NCI-H2107 (cell line): ENCODE measurements at regions not wholly inside any gene's neighbourhood (a gene's known extent, or its start where the extent isn't known, plus 50 kb on each side); places are given as distances from the start of the nearest gene placed in this dataset.

Experiments used
- DNase-seq: peaks from one replicate; lab custom pipeline; 2025; lab: John Stamatoyannopoulos, UW

- no peak for DNase-seq
Observed at GRCh38 chr15:70443486-70444273, 319.7 kb downstream of the UACA start.

- no peak for DNase-seq
Observed at GRCh38 chr15:70442616-70443321, 320.6 kb downstream of the UACA start.

DNA sequence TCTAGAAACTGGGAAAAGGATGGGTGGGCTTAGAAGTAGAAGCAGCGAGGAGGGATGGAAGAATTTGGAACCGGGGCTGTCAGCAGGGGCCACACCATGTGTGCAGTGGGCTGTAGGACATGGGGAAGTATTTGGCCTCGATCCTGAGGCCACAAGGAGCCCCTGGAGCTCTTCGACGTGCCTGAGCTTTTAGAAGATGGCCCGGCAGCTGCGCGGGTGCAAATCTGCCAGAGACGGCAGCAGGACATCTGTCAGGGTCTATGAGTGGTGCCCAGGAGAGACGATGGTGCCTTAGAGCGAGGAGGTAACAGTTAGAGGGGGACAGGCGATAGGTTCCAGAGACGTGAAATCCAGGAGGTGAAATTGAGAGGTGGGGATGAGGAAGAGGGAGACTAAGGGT lies 321.1 kb downstream of the UACA start:
- DNase-seq, result no peak

DNA sequence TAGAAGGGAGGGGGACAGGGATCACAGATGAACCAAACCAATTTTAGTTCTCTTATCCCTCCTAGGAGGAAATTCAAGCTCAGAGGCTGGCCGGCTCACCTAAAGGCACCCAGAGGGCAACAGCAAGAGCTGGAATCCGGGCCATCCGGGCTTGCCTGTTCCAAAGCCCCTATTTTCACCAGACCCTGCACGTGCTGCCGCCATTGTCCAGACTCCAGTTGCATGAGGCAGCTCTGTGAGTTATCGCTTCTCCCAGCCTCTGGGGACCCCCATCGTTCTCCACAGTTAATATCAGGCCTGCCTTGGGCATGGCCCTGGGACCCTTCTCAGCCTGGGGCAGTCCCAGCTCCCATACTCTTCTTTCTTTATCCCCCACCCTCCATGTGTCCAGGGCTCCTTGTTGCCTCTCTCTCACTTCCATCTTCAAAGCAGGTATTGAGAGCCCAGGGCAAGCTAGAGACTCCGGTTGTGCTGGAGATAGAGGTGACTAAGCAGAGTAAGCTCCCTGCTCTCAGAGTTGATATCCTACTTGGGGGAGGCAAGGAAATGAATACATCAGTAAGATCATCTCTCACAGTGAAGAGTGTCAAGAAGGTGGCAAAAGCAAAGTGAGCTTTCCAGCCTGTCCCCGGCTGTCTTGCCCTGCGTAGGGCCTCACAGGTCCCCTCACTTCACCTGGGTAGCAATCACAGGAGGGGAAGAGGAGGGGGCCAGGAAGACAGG lies 322.8 kb downstream of the UACA start:
- no peak for DNase-seq

DNA sequence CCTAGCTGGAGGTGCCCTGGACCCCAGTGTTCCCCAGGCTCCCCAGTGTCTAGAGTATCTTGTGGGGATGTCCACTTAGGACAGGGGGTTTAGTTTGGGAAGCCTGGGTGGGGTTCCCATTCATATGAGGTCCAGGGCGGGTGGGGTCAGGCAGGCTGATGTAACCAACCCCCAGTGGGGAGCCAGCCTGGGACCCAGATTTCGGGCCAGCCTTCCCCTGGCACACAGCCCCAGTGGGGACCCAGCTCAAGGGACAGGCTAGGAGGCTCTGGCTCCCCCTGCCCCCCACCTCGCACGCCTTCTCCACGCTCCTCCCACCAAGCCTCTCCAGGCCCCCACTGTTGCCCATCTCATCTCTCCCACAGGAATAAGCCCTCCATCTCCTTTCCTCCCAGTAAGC lies 323.5 kb downstream of the UACA start:
- DNase-seq, result no peak

- no peak for DNase-seq
Observed at GRCh38 chr15:70439304-70439877, 324.0 kb downstream of the UACA start.

GRCh38 chr15:70438776-70439175 lies 324.6 kb downstream of the UACA start:
- DNase-seq, result no peak

DNA sequence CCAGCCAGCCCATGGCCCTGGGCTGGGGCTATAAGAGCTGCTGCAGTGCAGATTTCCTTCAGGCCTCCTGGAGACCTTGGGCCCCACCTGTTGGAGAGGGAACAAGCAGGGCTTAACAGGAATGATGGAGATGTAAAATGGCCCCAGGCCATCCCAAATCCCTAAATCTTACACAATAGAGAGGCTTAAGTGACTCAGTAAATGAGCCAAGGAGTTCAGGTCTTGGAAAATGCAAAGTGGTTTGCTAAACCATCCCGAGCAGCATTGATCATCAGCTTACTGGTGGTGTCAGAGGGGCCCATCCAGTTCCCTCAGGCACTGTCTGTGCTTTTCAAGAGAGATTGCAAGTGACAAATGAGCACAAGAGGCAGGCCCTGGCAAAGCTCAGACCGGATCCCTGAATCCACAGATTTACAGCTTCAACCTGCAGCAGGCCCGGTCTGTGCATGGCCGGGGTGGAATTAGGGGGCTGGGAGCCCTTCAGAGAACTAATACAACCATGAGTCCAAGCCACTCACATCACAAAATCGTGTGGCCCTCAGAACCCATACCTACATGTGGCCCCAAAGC lies 325.4 kb downstream of the UACA start:
- no peak for DNase-seq

GRCh38 chr15:70437089-70437488 lies 326.3 kb downstream of the UACA start:
- no peak for DNase-seq

DNA sequence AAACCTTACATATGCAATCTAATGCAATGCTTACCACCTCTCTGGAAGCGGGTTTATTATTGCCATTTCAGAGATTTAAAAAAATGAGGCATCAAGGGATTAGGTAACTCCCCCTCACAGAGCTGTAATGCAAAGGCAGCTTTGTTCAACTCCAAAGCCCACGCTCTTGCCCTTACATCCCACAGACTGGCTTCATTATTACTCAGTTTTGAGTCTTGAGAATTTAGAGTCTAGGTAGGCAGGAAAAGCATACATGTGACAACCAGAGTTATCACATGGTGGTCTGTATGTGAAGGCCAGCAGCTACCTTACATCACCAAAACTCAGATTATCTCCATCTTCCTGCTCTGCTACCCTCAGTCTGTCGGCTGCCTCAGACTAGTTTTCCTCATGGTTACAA lies 326.9 kb downstream of the UACA start:
- DNase-seq, result no peak

- no peak for DNase-seq
Observed at GRCh38 chr15:70435872-70436271, 327.5 kb downstream of the UACA start.

- no peak for DNase-seq
Observed at GRCh38 chr15:70435369-70435768, 328.0 kb downstream of the UACA start.

DNA sequence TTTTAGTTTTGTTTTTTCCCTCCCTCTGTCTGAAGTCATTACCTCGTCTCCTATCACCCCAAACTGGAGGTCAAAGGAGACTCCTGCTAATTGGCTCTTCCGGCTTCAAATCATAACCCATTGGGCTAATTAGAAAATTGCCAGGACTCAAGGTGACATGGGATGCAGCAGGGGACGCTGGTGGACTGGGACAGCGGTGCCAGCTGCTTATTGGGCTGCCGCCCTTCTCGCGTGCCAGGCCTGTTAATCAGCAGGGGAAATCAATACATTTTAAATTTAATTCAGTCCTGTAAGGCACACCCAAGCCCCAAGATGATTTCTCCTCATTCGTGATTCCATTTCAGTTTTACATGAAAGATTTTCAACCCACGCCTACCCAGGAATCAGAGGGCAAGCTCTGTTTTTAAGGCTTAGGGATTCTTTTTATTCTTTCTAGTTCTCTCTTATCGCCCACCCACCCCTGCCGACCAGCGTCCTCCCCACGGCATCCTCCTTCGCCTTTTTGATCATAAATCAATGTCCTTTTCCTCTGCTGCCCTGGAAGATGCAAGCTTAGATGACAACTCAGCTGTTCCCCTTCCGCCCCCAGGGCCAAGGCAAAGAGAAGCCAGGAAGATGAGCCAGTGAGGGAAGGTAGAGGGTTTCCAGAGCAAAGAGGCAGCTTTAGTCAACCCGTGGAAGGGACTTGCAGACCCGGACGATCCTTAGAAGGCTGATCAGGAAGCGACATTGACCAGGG lies 329.6 kb downstream of the UACA start:
- DNase-seq, result no peak

GRCh38 chr15:70432924-70433495 lies 330.3 kb downstream of the UACA start:
- no peak for DNase-seq

DNA sequence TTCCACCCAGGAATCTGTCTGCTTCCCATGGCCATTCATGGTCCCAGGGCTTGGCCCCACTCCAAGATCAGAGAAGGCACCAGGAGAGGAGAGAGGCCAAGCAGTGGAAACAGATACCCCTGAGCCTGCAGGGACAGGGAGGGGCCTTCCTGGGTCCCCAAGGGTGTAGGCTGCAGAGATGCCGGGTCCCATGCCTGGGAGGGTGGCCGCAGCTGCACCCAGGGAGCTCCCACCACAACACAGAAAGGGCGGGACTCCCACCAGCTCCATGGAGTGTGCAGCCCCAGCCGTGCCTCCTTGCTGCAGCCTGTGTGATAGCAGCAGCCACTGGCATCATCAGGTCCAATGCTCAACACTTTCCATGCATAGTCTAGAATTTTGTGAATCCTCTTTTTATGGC lies 331.5 kb downstream of the UACA start:
- no peak for DNase-seq

GRCh38 chr15:70430069-70430468 lies 332.4 kb upstream of the TLE3 start:
- DNase-seq, result no peak

DNA sequence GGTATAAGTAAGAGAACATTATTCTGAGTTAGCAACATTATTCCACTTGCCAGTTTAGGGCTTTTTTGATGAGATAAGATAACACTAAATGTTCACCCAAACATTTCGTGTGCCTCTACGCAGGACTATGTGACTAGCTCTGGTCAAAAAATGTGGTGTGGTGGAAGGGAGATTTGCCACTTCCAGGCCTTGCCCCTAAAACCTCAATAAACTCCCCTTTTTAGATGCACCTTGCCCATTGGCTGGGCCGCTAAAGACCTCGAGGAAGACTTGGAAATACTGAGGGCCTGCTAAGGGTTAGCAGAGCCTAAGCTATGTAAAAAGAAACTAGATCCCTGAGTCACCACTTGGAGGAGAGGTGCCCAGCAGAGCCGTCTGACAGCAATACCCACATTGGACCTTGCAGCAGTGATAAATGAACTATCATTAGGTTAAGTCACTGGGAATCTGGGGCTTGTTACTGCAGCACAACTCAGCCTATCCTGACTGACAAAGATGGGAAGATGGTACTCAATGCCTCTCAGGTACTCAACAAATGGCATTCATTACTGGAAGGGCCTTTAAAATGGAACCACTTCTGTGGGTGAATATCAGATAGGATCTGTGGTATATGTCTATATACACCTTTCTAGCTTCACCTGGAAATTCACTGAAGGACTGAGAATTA lies 331.5 kb upstream of the TLE3 start:
- DNase-seq, result no peak

DNA sequence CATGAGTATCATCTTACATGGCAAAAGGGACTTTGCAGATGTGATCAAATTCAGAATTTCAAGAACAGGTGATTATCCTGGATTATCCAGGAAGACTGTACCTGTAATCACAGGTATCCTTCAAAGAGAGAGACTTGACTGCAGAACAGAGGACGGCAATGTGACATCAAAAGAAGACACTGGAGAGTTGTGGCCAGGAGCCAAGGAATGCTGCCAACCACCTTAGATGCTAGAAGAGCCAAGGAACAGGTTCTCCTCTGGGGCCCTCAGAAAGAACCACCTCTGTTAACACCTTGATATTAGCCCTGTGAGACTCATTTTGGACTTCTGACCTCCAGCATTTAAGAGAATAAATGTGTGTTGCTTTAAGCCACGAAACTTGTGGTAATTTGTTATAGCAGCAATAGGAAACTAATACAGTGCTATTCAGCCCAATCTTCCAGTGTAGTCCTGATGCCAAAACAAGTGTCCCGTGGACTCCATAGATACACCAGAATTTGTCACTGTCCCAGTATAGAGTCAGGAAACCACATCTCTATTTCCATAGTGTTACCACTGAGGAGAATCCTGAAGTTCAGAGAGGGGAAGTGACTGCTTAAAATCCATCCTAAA lies 330.6 kb upstream of the TLE3 start:
- DNase-seq, result no peak

- no peak for DNase-seq
Observed at GRCh38 chr15:70427167-70428120, 329.7 kb upstream of the TLE3 start.
